NB4 (cell line): ENCODE measurements at regions not wholly inside any gene's neighbourhood (a gene's known extent, or its start where the extent isn't known, plus 50 kb on each side); places are given as distances from the start of the nearest gene placed in this dataset.

Experiments
- DNase-seq: peaks from one replicate; pipeline ENCODE4 v3.0.0; 2010; ENCODE audit warnings: low read depth
- H3K4me3 ChIP-seq: one replicate; pipeline ENCODE4 v1.5.1; 2011; ENCODE audit warnings: mild to moderate bottlenecking, low read depth, low read length, moderate library complexity
- MYC ChIP-seq: IDR thresholded peaks from 2 replicates; pipeline ENCODE4 v1.6.1; 2011; ENCODE audit warnings: low read depth, low read length
- POLR2A ChIP-seq: IDR thresholded peaks from 2 replicates; pipeline ENCODE4 v1.6.1; 2011; ENCODE audit warnings: mild to moderate bottlenecking; ENCODE audit not compliant: insufficient read length; ENCODE audit errors: extremely low read depth
- TF ChIP-seq, protein P1 (sequence below): IDR thresholded peaks from 2 replicates; pipeline ENCODE4 v1.6.1; 2011; ENCODE audit warnings: low read depth, low read length
- TF ChIP-seq, protein P2 (sequence below): IDR thresholded peaks from one replicate; pipeline ENCODE4 v1.5.1; 2012; ENCODE audit warnings: low read depth, low read length

DNA sequence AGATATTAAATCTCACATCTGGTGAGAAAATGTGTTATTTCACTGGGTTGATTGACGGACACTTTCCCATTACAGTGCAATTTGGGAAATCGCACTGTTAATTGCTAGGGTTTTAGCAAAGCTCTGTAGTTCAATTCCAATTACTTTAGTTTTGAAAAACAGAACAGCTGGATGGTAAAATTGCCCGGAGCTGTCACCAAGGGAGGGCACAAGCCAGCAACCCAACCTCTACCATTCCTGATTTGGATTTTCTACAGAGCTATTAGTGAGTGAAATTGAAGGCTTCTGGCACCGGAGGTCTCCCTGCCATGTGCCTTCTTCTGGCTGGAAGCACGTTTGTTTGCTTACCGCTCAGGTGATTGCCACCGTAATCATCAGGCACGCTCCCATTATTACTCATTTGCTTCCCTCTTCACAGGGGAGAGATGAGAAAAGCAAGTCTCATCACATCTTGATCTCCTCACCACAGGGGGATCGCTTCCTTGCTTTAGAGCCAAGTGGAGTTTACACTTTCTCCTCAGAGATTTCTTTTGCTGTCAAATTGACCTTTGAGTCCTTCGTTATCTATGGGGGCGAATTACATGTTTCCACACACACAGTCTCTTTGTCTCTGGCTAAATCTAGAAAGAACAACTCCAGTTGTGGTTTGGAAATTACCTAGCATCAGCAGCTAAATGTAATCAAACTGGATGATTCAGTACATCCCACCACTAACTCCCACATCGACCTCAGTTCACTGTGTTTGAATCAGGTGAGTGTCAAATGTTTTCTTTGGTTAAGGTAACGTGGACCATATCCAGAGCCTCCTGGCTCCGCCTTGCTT, 421.7 kb upstream of the GOLIM4 start:
- TF ChIP-seq, protein P1, sequence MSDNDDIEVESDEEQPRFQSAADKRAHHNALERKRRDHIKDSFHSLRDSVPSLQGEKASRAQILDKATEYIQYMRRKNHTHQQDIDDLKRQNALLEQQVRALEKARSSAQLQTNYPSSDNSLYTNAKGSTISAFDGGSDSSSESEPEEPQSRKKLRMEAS, result no peak
- TF ChIP-seq, protein P2, sequence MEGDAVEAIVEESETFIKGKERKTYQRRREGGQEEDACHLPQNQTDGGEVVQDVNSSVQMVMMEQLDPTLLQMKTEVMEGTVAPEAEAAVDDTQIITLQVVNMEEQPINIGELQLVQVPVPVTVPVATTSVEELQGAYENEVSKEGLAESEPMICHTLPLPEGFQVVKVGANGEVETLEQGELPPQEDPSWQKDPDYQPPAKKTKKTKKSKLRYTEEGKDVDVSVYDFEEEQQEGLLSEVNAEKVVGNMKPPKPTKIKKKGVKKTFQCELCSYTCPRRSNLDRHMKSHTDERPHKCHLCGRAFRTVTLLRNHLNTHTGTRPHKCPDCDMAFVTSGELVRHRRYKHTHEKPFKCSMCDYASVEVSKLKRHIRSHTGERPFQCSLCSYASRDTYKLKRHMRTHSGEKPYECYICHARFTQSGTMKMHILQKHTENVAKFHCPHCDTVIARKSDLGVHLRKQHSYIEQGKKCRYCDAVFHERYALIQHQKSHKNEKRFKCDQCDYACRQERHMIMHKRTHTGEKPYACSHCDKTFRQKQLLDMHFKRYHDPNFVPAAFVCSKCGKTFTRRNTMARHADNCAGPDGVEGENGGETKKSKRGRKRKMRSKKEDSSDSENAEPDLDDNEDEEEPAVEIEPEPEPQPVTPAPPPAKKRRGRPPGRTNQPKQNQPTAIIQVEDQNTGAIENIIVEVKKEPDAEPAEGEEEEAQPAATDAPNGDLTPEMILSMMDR, result no peak
- TF ChIP-seq MYC (no peak), POLR2A (no peak)
- H3K4me3 ChIP-seq, result no peak overlapping the region
- no peak for DNase-seq

DNA sequence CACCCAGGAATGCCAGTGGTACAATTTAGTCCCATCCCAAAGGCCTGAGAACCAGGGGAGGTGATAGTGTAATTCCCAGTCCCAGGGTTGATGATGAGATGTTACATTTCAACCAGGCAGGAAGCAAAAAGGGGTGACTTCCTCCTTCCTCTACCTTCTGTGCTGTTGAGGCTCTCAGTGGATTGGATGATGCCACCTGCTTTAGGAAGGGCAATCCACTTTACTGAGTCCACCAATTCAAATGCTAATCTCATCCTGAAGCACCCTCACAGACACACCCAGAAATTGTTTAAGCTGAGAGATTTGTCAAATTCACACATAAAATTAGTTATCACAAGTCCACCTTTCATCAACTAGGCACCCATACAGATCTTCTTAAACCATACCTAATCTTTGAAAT, 418.5 kb upstream of the GOLIM4 start:
- TF ChIP-seq POLR2A (no peak), MYC (no peak)
- TF ChIP-seq, protein P2, result no peak
- TF ChIP-seq, protein P1, result no peak
- no peak overlapping the region for H3K4me3 ChIP-seq
- no peak for DNase-seq

DNA sequence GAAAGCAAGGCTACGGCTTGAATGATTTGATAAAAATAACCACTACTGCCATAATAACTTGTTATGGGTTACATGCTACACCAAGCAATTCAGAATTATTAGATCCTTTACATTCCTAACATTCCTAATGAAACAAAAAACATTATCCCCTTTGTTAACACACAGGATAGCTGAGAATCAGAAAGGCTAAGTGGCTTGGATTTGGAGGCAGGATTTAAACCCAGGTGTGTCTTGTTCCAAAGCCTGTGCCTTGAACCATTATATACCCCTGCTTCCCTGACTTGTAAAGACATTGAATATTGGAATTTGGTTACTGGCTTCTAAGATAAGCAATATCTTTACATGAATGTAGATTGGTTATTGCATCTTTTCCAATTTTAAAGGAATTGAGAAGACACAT, 417.1 kb upstream of the GOLIM4 start:
- DNase-seq, result no peak

DNA sequence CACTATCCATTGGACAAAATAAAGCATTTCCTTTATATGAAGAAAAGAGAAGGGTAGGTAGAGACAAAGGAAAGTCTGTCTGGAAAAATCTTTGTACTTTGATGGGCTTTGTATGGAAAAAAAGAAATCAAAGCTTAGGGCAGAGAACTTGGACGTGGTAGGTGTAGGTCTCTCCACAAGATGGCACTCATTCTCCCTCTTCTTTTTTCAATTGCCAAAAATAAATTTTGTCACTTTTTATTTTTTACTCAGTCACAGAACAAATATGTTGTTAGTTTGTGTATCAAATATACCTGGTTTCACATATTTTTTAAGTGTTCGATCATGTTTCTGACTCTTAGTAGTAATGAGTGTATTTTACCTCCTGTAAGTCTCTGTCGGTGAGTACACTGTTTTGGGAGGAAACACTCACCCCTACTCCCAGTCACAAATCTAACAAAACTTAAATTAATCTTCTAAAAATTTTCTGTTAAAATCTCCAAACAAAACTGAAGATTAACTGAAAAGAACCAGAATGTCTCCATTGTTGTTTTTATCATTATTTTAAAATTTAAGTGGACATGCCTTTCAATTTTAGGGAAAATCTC, 415.8 kb upstream of the GOLIM4 start:
- DNase-seq, result peak; percentile 6
- no peak overlapping the region for H3K4me3 ChIP-seq
- TF ChIP-seq, protein P1, result no peak
- TF ChIP-seq POLR2A, result no peak
- no peak for TF ChIP-seq MYC
- TF ChIP-seq, protein P2, result peak; percentile 50

More for the DNA sequence above, 417.1 kb upstream of the GOLIM4 start:
- no peak overlapping the region for H3K4me3 ChIP-seq
- no peak for TF ChIP-seq MYC
- TF ChIP-seq, protein P2, result no peak
- TF ChIP-seq, protein P1, result no peak
- TF ChIP-seq POLR2A, result no peak

DNA sequence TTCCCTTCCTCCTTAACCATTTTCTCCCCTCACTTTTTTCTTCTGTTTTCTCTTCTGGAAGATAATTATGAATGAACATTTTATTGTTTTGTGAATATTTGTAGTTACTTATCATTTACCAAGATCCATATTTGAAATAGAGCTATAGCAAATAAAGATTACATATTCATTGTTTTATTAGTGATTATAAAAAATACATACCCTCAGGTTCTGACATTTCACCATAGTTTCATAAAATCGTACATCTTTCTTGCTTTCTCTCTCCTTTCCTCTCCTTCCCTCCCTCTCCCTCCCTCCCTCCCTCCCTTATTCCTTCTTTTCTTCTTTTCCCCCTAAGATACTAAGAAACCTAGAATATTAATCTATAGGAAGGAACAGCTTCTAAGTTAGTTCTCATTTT, 410.9 kb upstream of the GOLIM4 start:
- no peak overlapping the region for H3K4me3 ChIP-seq
- DNase-seq, result no peak
- no peak for TF ChIP-seq POLR2A
- no peak for TF ChIP-seq MYC
- TF ChIP-seq, protein P1, result no peak
- TF ChIP-seq, protein P2, result no peak
